ENCODE measurements at regions not wholly inside any gene's neighbourhood (a gene's known extent, or its start where the extent isn't known, plus 50 kb on each side); places are given as distances from the start of the nearest gene placed in this dataset.

GRCh38 chr16:66275775-66276428, 90.6 kb upstream of the CDH5 start:
- Histone ChIP-seq H3K9me3 (ENCODE audit: control insufficient read depth, insufficient read depth, low read length) (peaks cover 4% of the 10 kb centered on the region), H3K27ac (ENCODE audit: low read depth, low read length) (no peak overlapping the region), H3K36me3 (ENCODE audit: control insufficient read depth, insufficient read depth, low read length) (no peaks in the 10 kb centered on the region), H3K4me3 (ENCODE audit: low read depth, low read length) (no peak overlapping the region), H3K4me1 (ENCODE audit: control insufficient read depth, insufficient read depth, low read length) (peaks cover under 1% of the 10 kb centered on the region), H3K27me3 (ENCODE audit: control insufficient read depth, insufficient read depth, low read length) (peaks cover 7% of the 10 kb centered on the region)
- DNase-seq (ENCODE audit: low read depth in 4 of 6, low spot score in 6 of 6) = peak in 1 of 6 donors; percentile 44
- 28% methylated on average over 3 of the region's 6 CpGs for WGBS (ENCODE audit: insufficient coverage)

- peaks cover 4% of the 10 kb centered on the region for H3K9me3 ChIP-seq (ENCODE audit: control insufficient read depth, insufficient read depth, low read length)
- H3K4me1 ChIP-seq (ENCODE audit: control insufficient read depth, insufficient read depth, low read length) = peaks cover 10% of the 10 kb centered on the region
- H3K27ac ChIP-seq (ENCODE audit: low read depth, low read length) = no peak overlapping the region
- 99% methylated on average over 7 of the region's 9 CpGs for WGBS (ENCODE audit: insufficient coverage)
- H3K4me3 ChIP-seq (ENCODE audit: low read depth, low read length) = no peak overlapping the region
- no peaks in the 10 kb centered on the region for H3K36me3 ChIP-seq (ENCODE audit: control insufficient read depth, insufficient read depth, low read length)
- DNase-seq (ENCODE audit: low read depth in 4 of 6, low spot score in 6 of 6) = peak in 1 of 6 donors; percentile 28
- peaks cover 8% of the 10 kb centered on the region for H3K27me3 ChIP-seq (ENCODE audit: control insufficient read depth, insufficient read depth, low read length)
These were observed 92.0 kb upstream of the CDH5 start for GRCh38 chr16:66274335-66275110.

- Histone ChIP-seq H3K27me3 (ENCODE audit: control insufficient read depth, insufficient read depth, low read length) (peaks cover 8% of the 10 kb centered on the region), H3K4me3 (ENCODE audit: low read depth, low read length) (no peak overlapping the region), H3K4me1 (ENCODE audit: control insufficient read depth, insufficient read depth, low read length) (peaks cover 10% of the 10 kb centered on the region), H3K9me3 (ENCODE audit: control insufficient read depth, insufficient read depth, low read length) (peaks cover 4% of the 10 kb centered on the region), H3K36me3 (ENCODE audit: control insufficient read depth, insufficient read depth, low read length) (no peaks in the 10 kb centered on the region), H3K27ac (ENCODE audit: low read depth, low read length) (no peak overlapping the region)
- DNase-seq (ENCODE audit: low read depth in 4 of 6, low spot score in 6 of 6) = no peak
- WGBS (ENCODE audit: insufficient coverage) = 80% methylated on average over 8 of the region's 8 CpGs
These were observed 92.7 kb upstream of the CDH5 start for GRCh38 chr16:66273644-66274334.

- WGBS (ENCODE audit: insufficient coverage) = 60% methylated on average over 4 of the region's 4 CpGs
- no peak for DNase-seq (ENCODE audit: low read depth in 4 of 6, low spot score in 6 of 6)
These were observed 93.4 kb upstream of the CDH5 start for GRCh38 chr16:66273053-66273452.

GRCh38 chr16:66272461-66272860, 94.0 kb upstream of the CDH5 start:
- peaks cover 14% of the 10 kb centered on the region for H3K4me1 ChIP-seq (ENCODE audit: control insufficient read depth, insufficient read depth, low read length)
- WGBS (ENCODE audit: insufficient coverage) = 86% methylated on average over 5 of the region's 6 CpGs
- no peak for DNase-seq (ENCODE audit: low read depth in 4 of 6, low spot score in 6 of 6)

More at GRCh38 chr16:66273053-66273452, 93.4 kb upstream of the CDH5 start:
- Histone ChIP-seq H3K4me1 (ENCODE audit: control insufficient read depth, insufficient read depth, low read length) (peaks cover 10% of the 10 kb centered on the region), H3K4me3 (ENCODE audit: low read depth, low read length) (no peak overlapping the region), H3K27ac (ENCODE audit: low read depth, low read length) (no peak overlapping the region), H3K9me3 (ENCODE audit: control insufficient read depth, insufficient read depth, low read length) (peaks cover 2% of the 10 kb centered on the region), H3K36me3 (ENCODE audit: control insufficient read depth, insufficient read depth, low read length) (no peaks in the 10 kb centered on the region), H3K27me3 (ENCODE audit: control insufficient read depth, insufficient read depth, low read length) (peaks cover 8% of the 10 kb centered on the region)

GRCh38 chr16:66271074-66272060, 95.1 kb upstream of the CDH5 start:
- 90% methylated on average over 10 of the region's 14 CpGs for WGBS (ENCODE audit: insufficient coverage)
- H3K9me3 ChIP-seq (ENCODE audit: control insufficient read depth, insufficient read depth, low read length) = peaks cover 2% of the 10 kb centered on the region
- no peak for DNase-seq (ENCODE audit: low read depth in 4 of 6, low spot score in 6 of 6)
- no peak overlapping the region for H3K4me3 ChIP-seq (ENCODE audit: low read depth, low read length)
- H3K36me3 ChIP-seq (ENCODE audit: control insufficient read depth, insufficient read depth, low read length) = no peaks in the 10 kb centered on the region
- H3K27me3 ChIP-seq (ENCODE audit: control insufficient read depth, insufficient read depth, low read length) = peaks cover 8% of the 10 kb centered on the region
- peaks cover 25% of the 10 kb centered on the region for H3K4me1 ChIP-seq (ENCODE audit: control insufficient read depth, insufficient read depth, low read length)
- H3K27ac ChIP-seq (ENCODE audit: low read depth, low read length) = no peak overlapping the region

More at GRCh38 chr16:66272461-66272860, 94.0 kb upstream of the CDH5 start:
- H3K4me3 ChIP-seq (ENCODE audit: low read depth, low read length) = no peak overlapping the region
- peaks cover 8% of the 10 kb centered on the region for H3K27me3 ChIP-seq (ENCODE audit: control insufficient read depth, insufficient read depth, low read length)
- H3K36me3 ChIP-seq (ENCODE audit: control insufficient read depth, insufficient read depth, low read length) = no peaks in the 10 kb centered on the region
- H3K9me3 ChIP-seq (ENCODE audit: control insufficient read depth, insufficient read depth, low read length) = peaks cover 2% of the 10 kb centered on the region
- no peak overlapping the region for H3K27ac ChIP-seq (ENCODE audit: low read depth, low read length)

- Histone ChIP-seq H3K27ac (ENCODE audit: low read depth, low read length) (peak overlapping the region; percentile 76), H3K4me3 (ENCODE audit: low read depth, low read length) (peak overlapping the region; percentile 27), H3K36me3 (ENCODE audit: control insufficient read depth, insufficient read depth, low read length) (no peaks in the 10 kb centered on the region), H3K27me3 (ENCODE audit: control insufficient read depth, insufficient read depth, low read length) (peaks cover 10% of the 10 kb centered on the region), H3K9me3 (ENCODE audit: control insufficient read depth, insufficient read depth, low read length) (no peaks in the 10 kb centered on the region), H3K4me1 (ENCODE audit: control insufficient read depth, insufficient read depth, low read length) (peaks cover 28% of the 10 kb centered on the region)
- WGBS (ENCODE audit: insufficient coverage) = 3% methylated on average over 44 of the region's 48 CpGs
- peak in 5 of 6 donors; percentile 57 to 89 (median 68) for DNase-seq (ENCODE audit: low read depth in 4 of 6, low spot score in 6 of 6)
These were observed 96.1 kb upstream of the CDH5 start for GRCh38 chr16:66270333-66270927.

- DNase-seq (ENCODE audit: low read depth in 4 of 6, low spot score in 6 of 6) = no peak
These were observed 96.7 kb upstream of the CDH5 start for GRCh38 chr16:66269617-66270332.

More at GRCh38 chr16:66269617-66270332, 96.7 kb upstream of the CDH5 start:
- Histone ChIP-seq H3K27ac (ENCODE audit: low read depth, low read length) (peak overlapping the region; percentile 76), H3K4me1 (ENCODE audit: control insufficient read depth, insufficient read depth, low read length) (peaks cover 35% of the 10 kb centered on the region), H3K36me3 (ENCODE audit: control insufficient read depth, insufficient read depth, low read length) (no peaks in the 10 kb centered on the region), H3K27me3 (ENCODE audit: control insufficient read depth, insufficient read depth, low read length) (peaks cover 10% of the 10 kb centered on the region), H3K4me3 (ENCODE audit: low read depth, low read length) (peak overlapping the region; percentile 27), H3K9me3 (ENCODE audit: control insufficient read depth, insufficient read depth, low read length) (no peaks in the 10 kb centered on the region)
- WGBS (ENCODE audit: insufficient coverage) = 52% methylated on average over 12 of the region's 14 CpGs
